ENCODE measurements at regions not wholly inside any gene's neighbourhood (a gene's known extent, or its start where the extent isn't known, plus 50 kb on each side); places are given as distances from the start of the nearest gene placed in this dataset.

DNA sequence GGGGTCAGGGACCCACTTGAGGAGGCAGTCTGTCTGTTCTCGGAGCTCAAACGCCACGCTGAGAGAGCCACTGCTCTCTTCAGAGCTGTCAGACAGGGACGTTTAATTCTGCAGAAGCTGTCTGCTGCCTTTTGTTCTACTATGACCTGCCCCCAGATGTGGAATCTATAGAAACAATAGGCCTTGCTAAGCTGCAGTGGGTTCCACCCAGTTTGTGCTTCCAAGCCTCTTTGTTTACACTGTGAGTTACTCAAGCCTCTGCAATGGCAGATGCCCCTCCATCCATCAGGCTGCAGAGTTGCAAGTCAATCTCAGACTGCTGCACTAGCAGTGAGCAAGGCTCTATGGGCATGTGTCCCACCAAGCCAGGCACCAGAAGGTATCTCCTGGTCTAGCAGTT is 158.1 kb downstream of the DTHD1 start:
- Histone ChIP-seq H4K20me1 (ENCODE audit: insufficient read depth, low read length) (no peaks in the 10 kb centered on the region), H3K9ac (ENCODE audit: low read depth, low read length) (no peak overlapping the region), H3K27ac (ENCODE audit: low read length) (no peak overlapping the region), H3K27me3 (ENCODE audit: insufficient read depth, low read length, poor library complexity) (no peaks in the 10 kb centered on the region), H3K36me3 (ENCODE audit: insufficient read depth, low read length) (no peaks in the 10 kb centered on the region), H3K4me2 (ENCODE audit: insufficient read depth, low read length) (no peak overlapping the region), H3K9me3 (ENCODE audit: insufficient read depth, low read length, severe bottlenecking) (no peaks in the 10 kb centered on the region), H3K79me2 (ENCODE audit: insufficient read depth, low read length) (no peaks in the 10 kb centered on the region), H3K4me3 (ENCODE audit: low read depth in 1 of 2, low read length in 2 of 2) (no peak overlapping the region), H2AFZ (ENCODE audit: low read depth, low read length) (no peak overlapping the region), H3K4me1 (ENCODE audit: insufficient read depth, low read length) (no peaks in the 10 kb centered on the region)
- no peak for TF ChIP-seq EZH2 (IDR thresholded peaks at IDR 0.05; ENCODE audit: borderline replicate concordance, low read depth, low read length, severe bottlenecking)
- TF ChIP-seq, protein P1, sequence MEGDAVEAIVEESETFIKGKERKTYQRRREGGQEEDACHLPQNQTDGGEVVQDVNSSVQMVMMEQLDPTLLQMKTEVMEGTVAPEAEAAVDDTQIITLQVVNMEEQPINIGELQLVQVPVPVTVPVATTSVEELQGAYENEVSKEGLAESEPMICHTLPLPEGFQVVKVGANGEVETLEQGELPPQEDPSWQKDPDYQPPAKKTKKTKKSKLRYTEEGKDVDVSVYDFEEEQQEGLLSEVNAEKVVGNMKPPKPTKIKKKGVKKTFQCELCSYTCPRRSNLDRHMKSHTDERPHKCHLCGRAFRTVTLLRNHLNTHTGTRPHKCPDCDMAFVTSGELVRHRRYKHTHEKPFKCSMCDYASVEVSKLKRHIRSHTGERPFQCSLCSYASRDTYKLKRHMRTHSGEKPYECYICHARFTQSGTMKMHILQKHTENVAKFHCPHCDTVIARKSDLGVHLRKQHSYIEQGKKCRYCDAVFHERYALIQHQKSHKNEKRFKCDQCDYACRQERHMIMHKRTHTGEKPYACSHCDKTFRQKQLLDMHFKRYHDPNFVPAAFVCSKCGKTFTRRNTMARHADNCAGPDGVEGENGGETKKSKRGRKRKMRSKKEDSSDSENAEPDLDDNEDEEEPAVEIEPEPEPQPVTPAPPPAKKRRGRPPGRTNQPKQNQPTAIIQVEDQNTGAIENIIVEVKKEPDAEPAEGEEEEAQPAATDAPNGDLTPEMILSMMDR (IDR thresholded peaks at IDR 0.05; ENCODE audit: borderline replicate concordance, extremely low read depth, low read length, poor library complexity, severe bottlenecking), result no peak
- ATAC-seq (ENCODE audit: insufficient read depth, low read depth) (no peak), DNase-seq (no peak)

DNA sequence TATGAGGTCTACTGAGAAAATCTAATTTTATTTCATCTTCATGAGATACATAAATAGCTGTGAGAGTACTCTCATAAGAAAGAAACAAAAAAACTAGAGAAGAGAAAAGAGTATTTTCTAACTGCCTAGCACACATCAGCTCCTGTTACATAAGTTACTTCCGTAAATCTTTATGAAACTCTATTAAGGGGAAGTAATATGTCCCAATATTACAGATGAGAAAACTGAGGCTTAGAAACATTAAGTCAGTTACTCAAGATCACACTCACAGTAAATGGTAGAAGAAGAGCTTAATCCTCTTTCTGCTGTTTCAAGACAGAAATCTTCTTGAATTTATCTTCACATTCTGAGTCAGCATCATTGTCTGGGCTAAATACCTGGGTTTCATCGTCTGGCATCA is 164.1 kb downstream of the DTHD1 start:
- Histone ChIP-seq H3K4me2 (ENCODE audit: insufficient read depth, low read length) (no peak overlapping the region), H2AFZ (ENCODE audit: low read depth, low read length) (no peak overlapping the region)

DNA sequence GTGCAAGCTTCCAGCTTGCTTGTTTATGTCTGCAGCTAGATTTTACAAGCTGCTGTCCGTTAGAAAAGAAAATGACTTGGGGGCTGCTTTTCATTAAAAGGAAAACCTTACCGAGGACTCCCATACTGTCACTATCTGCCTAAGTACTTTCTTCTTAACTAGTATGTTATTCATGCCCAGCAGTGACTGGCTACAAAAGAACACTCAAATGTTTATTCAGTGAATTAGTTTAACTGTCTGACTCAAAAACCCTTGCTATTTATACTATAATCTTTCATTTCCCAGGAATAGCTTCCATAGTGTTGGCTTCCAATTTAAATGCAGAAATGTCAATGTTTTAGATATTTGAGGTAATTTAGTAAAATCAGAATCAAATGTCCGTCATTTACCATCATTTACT is 164.9 kb downstream of the DTHD1 start:
- Histone ChIP-seq H3K9ac (ENCODE audit: low read depth, low read length) (no peak overlapping the region), H3K9me3 (ENCODE audit: insufficient read depth, low read length, severe bottlenecking) (no peaks in the 10 kb centered on the region), H3K79me2 (ENCODE audit: insufficient read depth, low read length) (no peaks in the 10 kb centered on the region), H3K4me3 (ENCODE audit: low read depth in 1 of 2, low read length in 2 of 2) (no peak overlapping the region), H3K4me1 (ENCODE audit: insufficient read depth, low read length) (no peaks in the 10 kb centered on the region), H4K20me1 (ENCODE audit: insufficient read depth, low read length) (no peaks in the 10 kb centered on the region), H3K27ac (ENCODE audit: low read length) (no peak overlapping the region), H3K4me2 (ENCODE audit: insufficient read depth, low read length) (no peak overlapping the region), H3K36me3 (ENCODE audit: insufficient read depth, low read length) (no peaks in the 10 kb centered on the region), H2AFZ (ENCODE audit: low read depth, low read length) (no peak overlapping the region), H3K27me3 (ENCODE audit: insufficient read depth, low read length, poor library complexity) (no peaks in the 10 kb centered on the region)
- TF ChIP-seq EZH2 (IDR thresholded peaks at IDR 0.05; ENCODE audit: borderline replicate concordance, low read depth, low read length, severe bottlenecking), result no peak
- TF ChIP-seq, protein P1 (IDR thresholded peaks at IDR 0.05; ENCODE audit: borderline replicate concordance, extremely low read depth, low read length, poor library complexity, severe bottlenecking), result no peak
- ATAC-seq (ENCODE audit: insufficient read depth, low read depth) (no peak), DNase-seq (no peak)

More for the DNA sequence above, 164.1 kb downstream of the DTHD1 start:
- no peaks in the 10 kb centered on the region for H4K20me1 ChIP-seq (ENCODE audit: insufficient read depth, low read length)
- no peaks in the 10 kb centered on the region for H3K36me3 ChIP-seq (ENCODE audit: insufficient read depth, low read length)
- no peaks in the 10 kb centered on the region for H3K4me1 ChIP-seq (ENCODE audit: insufficient read depth, low read length)
- H3K9me3 ChIP-seq (ENCODE audit: insufficient read depth, low read length, severe bottlenecking), result no peaks in the 10 kb centered on the region
- no peak overlapping the region for H3K27ac ChIP-seq (ENCODE audit: low read length)
- DNase-seq (no peak), ATAC-seq (ENCODE audit: insufficient read depth, low read depth) (no peak)
- H3K4me3 ChIP-seq (ENCODE audit: low read depth in 1 of 2, low read length in 2 of 2), result no peak overlapping the region
- TF ChIP-seq EZH2 (IDR thresholded peaks at IDR 0.05; ENCODE audit: borderline replicate concordance, low read depth, low read length, severe bottlenecking), result no peak
- TF ChIP-seq, protein P1 (IDR thresholded peaks at IDR 0.05; ENCODE audit: borderline replicate concordance, extremely low read depth, low read length, poor library complexity, severe bottlenecking), result no peak
- no peaks in the 10 kb centered on the region for H3K79me2 ChIP-seq (ENCODE audit: insufficient read depth, low read length)
- no peak overlapping the region for H3K9ac ChIP-seq (ENCODE audit: low read depth, low read length)
- H3K27me3 ChIP-seq (ENCODE audit: insufficient read depth, low read length, poor library complexity), result no peaks in the 10 kb centered on the region

DNA sequence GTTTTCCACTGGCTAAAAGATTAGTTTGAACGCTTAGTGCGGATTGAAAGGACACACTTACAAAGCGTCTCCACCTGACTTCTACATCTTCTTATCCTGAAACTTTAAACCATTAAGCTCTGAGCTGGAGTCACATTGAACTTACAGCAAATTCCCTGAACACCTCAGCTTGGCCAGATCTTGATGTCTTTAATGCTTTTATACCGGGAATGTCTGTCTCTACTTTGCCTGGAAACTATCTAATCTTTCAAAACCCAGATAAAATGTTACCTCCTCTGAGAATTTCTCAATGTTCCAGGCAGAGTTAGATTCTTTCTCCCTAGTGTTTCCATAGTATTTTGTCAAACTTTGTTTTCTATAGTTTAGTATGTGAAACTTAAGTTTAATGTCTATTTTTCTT is 179.9 kb downstream of the DTHD1 start:
- H3K79me2 ChIP-seq (ENCODE audit: insufficient read depth, low read length), result no peaks in the 10 kb centered on the region
- no peak for ATAC-seq (ENCODE audit: insufficient read depth, low read depth)
- no peak overlapping the region for H3K4me3 ChIP-seq (ENCODE audit: low read depth in 1 of 2, low read length in 2 of 2)

More for the DNA sequence above, 179.9 kb downstream of the DTHD1 start:
- Histone ChIP-seq H2AFZ (ENCODE audit: low read depth, low read length) (no peak overlapping the region), H3K27me3 (ENCODE audit: insufficient read depth, low read length, poor library complexity) (no peaks in the 10 kb centered on the region), H3K9me3 (ENCODE audit: insufficient read depth, low read length, severe bottlenecking) (no peaks in the 10 kb centered on the region), H3K36me3 (ENCODE audit: insufficient read depth, low read length) (no peaks in the 10 kb centered on the region), H3K27ac (ENCODE audit: low read length) (no peak overlapping the region), H4K20me1 (ENCODE audit: insufficient read depth, low read length) (no peaks in the 10 kb centered on the region), H3K4me1 (ENCODE audit: insufficient read depth, low read length) (no peaks in the 10 kb centered on the region), H3K9ac (ENCODE audit: low read depth, low read length) (no peak overlapping the region), H3K4me2 (ENCODE audit: insufficient read depth, low read length) (no peak overlapping the region)
- TF ChIP-seq, protein P1 (IDR thresholded peaks at IDR 0.05; ENCODE audit: borderline replicate concordance, extremely low read depth, low read length, poor library complexity, severe bottlenecking), result no peak
- no peak for TF ChIP-seq EZH2 (IDR thresholded peaks at IDR 0.05; ENCODE audit: borderline replicate concordance, low read depth, low read length, severe bottlenecking)
- no peak for DNase-seq
